DMS53 treated with DMSO at 0.1 percent for 48 hours (cell line): ENCODE measurements at regions not wholly inside any gene's neighbourhood (a gene's known extent, or its start where the extent isn't known, plus 50 kb on each side); places are given as distances from the start of the nearest gene placed in this dataset.

Experiments
- DNase-seq: peaks from one replicate; lab custom pipeline; 2025; ENCODE audit not compliant: unreplicated experiment; lab: John Stamatoyannopoulos, UW

DNA sequence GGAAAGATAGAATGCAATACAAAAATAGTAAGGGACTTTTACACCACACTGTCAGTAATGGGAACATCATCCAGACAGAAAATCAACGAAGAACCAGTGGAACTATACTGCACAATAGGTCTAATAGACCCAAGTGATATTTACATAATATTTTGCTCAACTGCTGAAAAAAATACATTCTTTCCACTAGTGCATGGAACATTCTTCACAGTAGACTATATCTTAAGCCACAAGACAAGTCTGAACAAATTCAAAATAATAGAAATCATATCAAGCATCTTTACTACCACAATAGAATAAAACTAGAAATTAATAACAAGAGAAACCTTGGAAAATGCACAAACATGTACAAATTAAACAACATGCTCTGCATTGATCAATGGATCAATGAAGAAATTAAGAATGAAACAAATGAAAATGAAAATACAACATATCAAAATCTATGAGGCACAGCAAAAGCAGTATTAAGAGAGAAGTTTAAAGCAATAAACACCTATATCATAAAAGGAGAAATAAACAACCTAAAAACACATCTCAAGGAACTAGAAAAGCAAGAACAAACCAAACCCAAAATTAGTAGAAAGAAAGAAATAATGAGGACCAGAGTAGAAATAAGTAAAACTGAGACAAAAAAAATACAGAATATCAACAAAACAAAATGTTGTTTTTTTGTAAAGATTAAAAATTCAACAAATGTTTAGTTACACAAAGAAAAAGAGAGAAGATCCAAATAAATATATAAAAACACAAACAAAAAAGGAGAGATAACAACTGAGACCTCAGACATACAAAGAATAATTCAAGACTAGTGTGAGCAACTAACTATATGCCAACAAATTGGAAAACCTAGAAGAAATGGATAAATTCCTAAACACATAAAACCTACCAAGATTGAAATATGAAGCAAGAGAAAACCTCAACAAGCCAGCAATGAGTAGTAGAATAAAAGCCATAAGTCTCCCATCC lies 51.5 kb upstream of the ANTXR2 start:
- DNase-seq, result no peak
